SU-DHL-6 (cell line): ENCODE measurements at regions not wholly inside any gene's neighbourhood (a gene's known extent, or its start where the extent isn't known, plus 50 kb on each side); places are given as distances from the start of the nearest gene placed in this dataset.

Experiments
- H2AFZ ChIP-seq: fragments of 200-600 bp; sonication (generic); 2 replicates; pipeline ENCODE4 v1.6.1; 2014; ENCODE audit warnings: low read depth, mild to moderate bottlenecking, moderate library complexity, mixed read lengths, antibody characterized with exemption, low read length; ENCODE audit not compliant: severe bottlenecking
- H3F3A ChIP-seq: fragments of 200-600 bp; shearing (Covaris generic); 2 replicates; pipeline ENCODE4 v1.6.0; 2016; ENCODE audit warnings: antibody characterized with exemption, mild to moderate bottlenecking; ENCODE audit not compliant: insufficient read depth
- H3K27ac ChIP-seq: fragments of 200-600 bp; sonication (generic); 2 replicates; pipeline ENCODE4 v1.5.1; 2016; ENCODE audit warnings: low read depth, mild to moderate bottlenecking, low read length, moderate library complexity, mixed read lengths
- H3K27me3 ChIP-seq: fragments of 200-600 bp; sonication (generic), shearing (Covaris generic); 2 replicates; pipeline ENCODE4 v1.6.0; 2014; ENCODE audit warnings: mild to moderate bottlenecking, low read length
- H3K36me3 ChIP-seq: fragments of 200-600 bp; sonication (generic); 2 replicates; pipeline ENCODE4 v1.6.1; 2014; ENCODE audit warnings: mild to moderate bottlenecking, low read length, mixed read lengths
- H3K4me2 ChIP-seq: fragments of 300-600, 200-600 bp; shearing (Covaris generic), sonication (generic); 2 replicates; pipeline ENCODE4 v1.6.0; 2014; ENCODE audit warnings: low read length, low read depth, mild to moderate bottlenecking; ENCODE audit not compliant: poor library complexity, severe bottlenecking
- H3K4me3 ChIP-seq: fragments of 200-600 bp; sonication (generic); 2 replicates; pipeline ENCODE4 v1.5.1; 2014; ENCODE audit warnings: antibody characterized with exemption, low read length, mild to moderate bottlenecking, mixed read lengths; ENCODE audit not compliant: insufficient read depth, poor library complexity, severe bottlenecking
- H3K79me2 ChIP-seq: fragments of 200-600 bp; sonication (generic); 2 replicates; pipeline ENCODE4 v1.6.1; 2014; ENCODE audit warnings: mild to moderate bottlenecking, low read length, moderate library complexity; ENCODE audit not compliant: insufficient read depth
- H3K9ac ChIP-seq: fragments of 200-600 bp; sonication (generic); 2 replicates; pipeline ENCODE4 v1.7.0; 2014; ENCODE audit warnings: mild to moderate bottlenecking, low read length
- H3K9me2 ChIP-seq: fragments of 200-600 bp; sonication (generic); replicated peaks from 2 replicates; pipeline ENCODE4 v1.6.1; 2014; ENCODE audit warnings: low read length; ENCODE audit not compliant: insufficient read depth
- H3K9me3 ChIP-seq: fragments of 200-600 bp; sonication (generic); 2 replicates; pipeline ENCODE4 v1.6.1; 2014; ENCODE audit warnings: low read length, mixed read lengths; ENCODE audit not compliant: insufficient read depth
- H4K20me1 ChIP-seq: fragments of 200-600 bp; sonication (generic); 2 replicates; pipeline ENCODE4 v1.6.1; 2014; ENCODE audit warnings: low read depth, mild to moderate bottlenecking, antibody characterized with exemption, low read length, moderate library complexity, mixed read lengths
- CTCF ChIP-seq: fragments of 200-600 bp; sonication (generic); IDR thresholded peaks from one replicate; pipeline ENCODE4 v1.5.1; 2017; ENCODE audit warnings: antibody characterized with exemption, mild to moderate bottlenecking, low read length, moderate library complexity; ENCODE audit not compliant: insufficient read depth, poor library complexity, severe bottlenecking
- EZH2phosphoT487 ChIP-seq: fragments of 200-600 bp; sonication (generic), shearing (Covaris generic); conservative IDR thresholded peaks from 2 replicates; pipeline ENCODE4 v1.6.1; 2018; ENCODE audit warnings: mild to moderate bottlenecking, antibody characterized with exemption, low read length, moderate library complexity, mixed read lengths

- H2AFZ ChIP-seq: no peak overlapping the region
- no peak overlapping the region for H3K4me3 ChIP-seq
- H3K27ac ChIP-seq: no peak overlapping the region
- H3K9me2 ChIP-seq: no peaks in the 10 kb centered on the region
- no peak overlapping the region for H3K9ac ChIP-seq
- H3K4me2 ChIP-seq: no peak overlapping the region
- H3K27me3 ChIP-seq: no peaks in the 10 kb centered on the region
- no peaks in the 10 kb centered on the region for H3F3A ChIP-seq
- no peaks in the 10 kb centered on the region for H4K20me1 ChIP-seq
- no peaks in the 10 kb centered on the region for H3K79me2 ChIP-seq
- TF ChIP-seq EZH2phosphoT487: no peak
- no peak for TF ChIP-seq CTCF
- H3K36me3 ChIP-seq: no peaks in the 10 kb centered on the region
- no peaks in the 10 kb centered on the region for H3K9me3 ChIP-seq
These were observed 222.0 kb downstream of the KCNE4 start for GRCh38 chr2:223273995-223274394.

DNA sequence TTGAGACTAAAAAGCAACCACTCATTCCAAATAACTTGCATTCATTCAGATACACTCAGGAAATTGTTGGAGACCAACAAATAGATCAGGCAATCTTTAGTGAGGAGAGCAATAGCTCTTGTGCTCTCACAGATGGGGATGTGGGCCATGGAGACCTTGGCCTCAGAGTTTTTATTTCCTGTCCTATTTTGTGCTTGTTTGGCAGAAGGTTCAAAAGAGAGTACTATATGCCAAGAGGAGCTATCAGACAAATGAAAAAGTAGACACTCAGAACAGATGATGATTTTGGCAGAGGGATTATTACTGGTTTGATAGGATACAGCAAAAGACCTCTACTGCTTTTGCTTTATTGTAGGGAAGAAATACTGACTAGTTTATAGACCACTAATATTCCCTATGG, 230.2 kb downstream of the KCNE4 start:
- Histone ChIP-seq H3K36me3 (no peaks in the 10 kb centered on the region), H3K79me2 (no peaks in the 10 kb centered on the region), H3K27ac (no peak overlapping the region), H3F3A (no peaks in the 10 kb centered on the region), H4K20me1 (no peaks in the 10 kb centered on the region), H3K4me3 (no peak overlapping the region), H2AFZ (no peak overlapping the region), H3K4me2 (no peak overlapping the region), H3K9ac (no peak overlapping the region), H3K9me3 (peaks cover 4% of the 10 kb centered on the region; the same call in 1 of the 2 replicates), H3K27me3 (no peaks in the 10 kb centered on the region), H3K9me2 (no peaks in the 10 kb centered on the region)
- no peak for TF ChIP-seq EZH2phosphoT487
- no peak for TF ChIP-seq CTCF

DNA sequence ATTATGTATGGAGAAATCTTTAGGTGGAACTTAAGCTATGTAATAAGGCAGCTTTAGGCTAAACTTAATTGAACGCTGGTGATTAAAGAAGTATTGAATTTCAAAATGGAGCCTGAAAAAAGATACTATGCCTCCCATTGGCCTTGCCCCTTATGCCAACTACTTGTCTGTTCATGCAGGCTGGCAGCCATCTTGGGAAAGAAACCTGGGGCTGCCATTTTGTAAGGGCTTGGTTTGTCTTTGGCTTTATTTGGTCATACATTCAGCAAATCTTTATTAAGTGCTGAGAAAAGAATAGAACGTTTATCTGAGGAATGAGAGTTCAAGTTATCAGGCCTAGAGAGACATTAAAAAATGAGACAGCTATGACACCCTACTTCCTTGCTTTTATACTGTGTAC, 231.3 kb downstream of the KCNE4 start:
- Histone ChIP-seq H3K27ac (no peak overlapping the region), H3K36me3 (no peaks in the 10 kb centered on the region), H4K20me1 (no peaks in the 10 kb centered on the region), H3K9me3 (peaks cover 4% of the 10 kb centered on the region; the same call in 1 of the 2 replicates), H2AFZ (no peak overlapping the region), H3K9ac (no peak overlapping the region), H3K9me2 (no peaks in the 10 kb centered on the region), H3K27me3 (no peaks in the 10 kb centered on the region), H3F3A (no peaks in the 10 kb centered on the region), H3K79me2 (no peaks in the 10 kb centered on the region), H3K4me3 (no peak overlapping the region), H3K4me2 (no peak overlapping the region)
- TF ChIP-seq EZH2phosphoT487: no peak
- TF ChIP-seq CTCF: no peak
